CD14-positive monocyte (primary cell): ENCODE measurements at regions not wholly inside any gene's neighbourhood (a gene's known extent, or its start where the extent isn't known, plus 50 kb on each side); places are given as distances from the start of the nearest gene placed in this dataset.
A peak's percentile ranks its signal among the peaks of the same experiment; 100 is the strongest.

ENCODE experiments used
- DNase-seq, 3 donors: peaks; one replicate each; pipeline ENCODE4 v3.0.0-alpha.2; 2011 to 2022
- H2AFZ ChIP-seq: 2 replicates; pipeline ENCODE4 v1.6.0; 2012; ENCODE audit warnings: mild to moderate bottlenecking, low read depth, low read length, inconsistent platforms; ENCODE audit not compliant: insufficient read depth, poor library complexity, severe bottlenecking
- H3K27ac ChIP-seq, 2 donors: 1 replicate in 1 of 2; 2 replicates in 1 of 2; pipeline ENCODE4 v1.5.1; 2012 to 2013; ENCODE audit warnings: low read length in 2 of 2, control low read depth in 1 of 2, inconsistent platforms in 1 of 2, low read depth in 1 of 2, mild to moderate bottlenecking in 1 of 2
- H3K27me3 ChIP-seq, 2 donors: one replicate each; pipeline versions ENCODE4 v1.6.0 to v1.6.1; 2011 to 2013; ENCODE audit warnings: low read length in 2 of 2; ENCODE audit not compliant: control insufficient read depth in 2 of 2, insufficient read depth in 2 of 2
- H3K36me3 ChIP-seq, 2 donors: replicated peaks in 1 of 2; 1 replicate in 1 of 2; 2 replicates in 1 of 2; pipeline versions ENCODE4 v1.5.1 to v1.6.1; 2012 to 2013; ENCODE audit warnings: low read length in 2 of 2, control low read depth in 1 of 2, inconsistent platforms in 1 of 2, mild to moderate bottlenecking in 1 of 2; ENCODE audit not compliant: insufficient read depth in 2 of 2, control insufficient read depth in 1 of 2
- H3K4me1 ChIP-seq, 2 donors: 1 replicate in 1 of 2; 2 replicates in 1 of 2; pipeline versions ENCODE4 v1.5.1 to v1.6.1; 2012 to 2013; ENCODE audit warnings: low read length in 2 of 2, control low read depth in 1 of 2, inconsistent platforms in 1 of 2, mild to moderate bottlenecking in 1 of 2, moderate library complexity in 1 of 2; ENCODE audit not compliant: insufficient read depth in 2 of 2, control insufficient read depth in 1 of 2
- H3K4me2 ChIP-seq: replicated peaks from 2 replicates; pipeline ENCODE3; 2012; ENCODE audit warnings: low read length, moderate library complexity, mild to moderate bottlenecking; ENCODE audit not compliant: poor library complexity, severe bottlenecking; ENCODE audit errors: extremely low read depth
- H3K4me3 ChIP-seq, 3 experiments: fragments of 200-600 bp in 1 of 3; sonication (generic) in 1 of 3; replicated peaks in 1 of 3; 1 replicate in 2 of 3; 2 replicates in 1 of 3; pipeline ENCODE4 v1.5.1; 2011 to 2013; ENCODE audit warnings: low read length in 3 of 3, mild to moderate bottlenecking in 3 of 3, control low read depth in 2 of 3, low read depth in 2 of 3, inconsistent platforms in 1 of 3, moderate library complexity in 1 of 3
- H3K79me2 ChIP-seq: 2 replicates; pipeline ENCODE4 v1.6.0; 2012; ENCODE audit warnings: mild to moderate bottlenecking, control low read depth, inconsistent platforms, low read length, moderate library complexity; ENCODE audit not compliant: insufficient read depth
- H3K9ac ChIP-seq: 2 replicates; pipeline ENCODE4 v1.6.0; 2017; ENCODE audit warnings: low read length, mild to moderate bottlenecking; ENCODE audit not compliant: insufficient read depth, poor library complexity, severe bottlenecking
- H3K9me3 ChIP-seq, 2 donors: replicated peaks in 1 of 2; 1 replicate in 1 of 2; 2 replicates in 1 of 2; pipeline versions ENCODE4 v1.5.1 to v1.6.1; 2012 to 2013; ENCODE audit warnings: low read length in 2 of 2, control low read depth in 1 of 2; ENCODE audit not compliant: control insufficient read depth in 1 of 2, insufficient read depth in 1 of 2
- H4K20me1 ChIP-seq: 2 replicates; pipeline ENCODE4 v1.6.0; 2012; ENCODE audit warnings: mild to moderate bottlenecking, low read length, control low read depth, moderate library complexity; ENCODE audit not compliant: insufficient read depth
- H3K27ac Mint-ChIP-seq, 7 donors: one replicate each; pipeline ENCODE4 v1.8.0; 2020; ENCODE audit warnings: mild to moderate bottlenecking in 7 of 7, mixed read lengths in 7 of 7, moderate library complexity in 6 of 7, inconsistent platforms in 2 of 7
- H3K27me3 Mint-ChIP-seq, 3 donors: one replicate each; pipeline ENCODE4 v1.8.0; 2021 to 2022; ENCODE audit warnings: low read depth in 3 of 3, mild to moderate bottlenecking in 3 of 3, mixed read lengths in 3 of 3, moderate library complexity in 3 of 3, inconsistent platforms in 1 of 3
- H3K36me3 Mint-ChIP-seq, 2 donors: one replicate each; pipeline ENCODE4 v1.8.0; 2020; ENCODE audit warnings: mixed read lengths in 2 of 2, inconsistent platforms in 1 of 2, mild to moderate bottlenecking in 1 of 2
- H3K4me1 Mint-ChIP-seq: one replicate; pipeline ENCODE4 v1.8.0; 2020; ENCODE audit warnings: mild to moderate bottlenecking, mixed read lengths
- H3K4me3 Mint-ChIP-seq, 2 donors: one replicate each; pipeline ENCODE4 v1.8.0; 2020; ENCODE audit warnings: mild to moderate bottlenecking in 2 of 2, mixed read lengths in 2 of 2, moderate library complexity in 1 of 2
- H3K9me3 Mint-ChIP-seq, 7 donors: one replicate each; pipeline ENCODE4 v1.8.0; 2020 to 2022; ENCODE audit warnings: mixed read lengths in 7 of 7, mild to moderate bottlenecking in 6 of 7, moderate library complexity in 6 of 7, inconsistent platforms in 2 of 7
- CTCF ChIP-seq: fragments of 200-600 bp; IDR thresholded peaks from one replicate; pipeline ENCODE4 v1.8.0; 2022; ENCODE audit warnings: antibody characterized with exemption, mild to moderate bottlenecking
- WGBS: methylation state at CpG from one replicate; pipeline ENCODE4 v1.1.5; 2013; ENCODE audit warnings: missing lambda C conversion rate; ENCODE audit not compliant: insufficient coverage; 5-methylcytosine and 5-hydroxymethylcytosine counted together
- intact Hi-C, 2 donors: fragments of 100-400 bp; cut with micrococcal nuclease; formaldehyde crosslinking; loops; one replicate each; pipeline versions ENCODE4 v1.15.0 to v1.15.1; 2023

- H3K4me2 ChIP-seq, result no peak overlapping the region
- Mint-ChIP-seq H3K27ac (no peak overlapping the region), H3K4me1 (no peaks in the 10 kb centered on the region), H3K4me3 (no peak overlapping the region), H3K9me3 (peaks cover 0 to 2% (median 0%) of the 10 kb centered on the region in 7 donors), H3K36me3 (no peaks in the 10 kb centered on the region), H3K27me3 (peaks cover 0 to 2% (median 2%) of the 10 kb centered on the region in 3 donors)
- H3K79me2 ChIP-seq, result no peaks in the 10 kb centered on the region
- no peak overlapping the region for H3K27ac ChIP-seq
- H3K4me1 ChIP-seq, result no peaks in the 10 kb centered on the region
- H4K20me1 ChIP-seq, result no peaks in the 10 kb centered on the region
- H3K27me3 ChIP-seq, result no peaks in the 10 kb centered on the region
- no peak overlapping the region for H3K9ac ChIP-seq
- intact Hi-C loops, result no loop called here
- no peak overlapping the region for H3K4me3 ChIP-seq
- H3K36me3 ChIP-seq, result no peaks in the 10 kb centered on the region
- H3K9me3 ChIP-seq, result no peaks in the 10 kb centered on the region
- no peak for TF ChIP-seq CTCF
- no peak for DNase-seq
- no peak overlapping the region for H2AFZ ChIP-seq
- WGBS, result no CpG with 5 or more reads among the region's 5 CpGs
Observed at GRCh38 chr1:4146614-4147013, 246.5 kb upstream of the C1orf174 start.

GRCh38 chr1:4147509-4147908 lies 247.4 kb upstream of the C1orf174 start:
- no peak overlapping the region for H3K27ac ChIP-seq
- no peak overlapping the region for H3K9ac ChIP-seq
- H3K4me3 ChIP-seq, result no peak overlapping the region
- intact Hi-C loops, result no loop called here
- peaks cover 0 to 5% (median 2%) of the 10 kb centered on the region in 3 donors for H3K27me3 Mint-ChIP-seq
- no peak overlapping the region for H3K4me3 Mint-ChIP-seq
- peaks cover 0 to 2% (median 0%) of the 10 kb centered on the region in 7 donors for H3K9me3 Mint-ChIP-seq
- no peaks in the 10 kb centered on the region for H3K4me1 Mint-ChIP-seq
- DNase-seq, result no peak
- H3K27me3 ChIP-seq, result no peaks in the 10 kb centered on the region
- H3K36me3 ChIP-seq, result no peaks in the 10 kb centered on the region
- no peaks in the 10 kb centered on the region for H3K9me3 ChIP-seq
- no peaks in the 10 kb centered on the region for H3K36me3 Mint-ChIP-seq
- 93% methylated on average over 8 of the region's 12 CpGs for WGBS
- peak overlapping the region in 1 of 7 donors; percentile 8 for H3K27ac Mint-ChIP-seq
- no peaks in the 10 kb centered on the region for H3K79me2 ChIP-seq
- no peaks in the 10 kb centered on the region for H3K4me1 ChIP-seq
- no peaks in the 10 kb centered on the region for H4K20me1 ChIP-seq
- H3K4me2 ChIP-seq, result no peak overlapping the region
- no peak for TF ChIP-seq CTCF
- no peak overlapping the region for H2AFZ ChIP-seq
